MM.1S (cell line): ENCODE measurements at regions not wholly inside any gene's neighbourhood (a gene's known extent, or its start where the extent isn't known, plus 50 kb on each side); places are given as distances from the start of the nearest gene placed in this dataset.

Source experiments
- DNase-seq: peaks from one replicate; pipeline ENCODE4 v3.0.0-alpha.2; 2015
- H2AFZ ChIP-seq: fragments of 300-600 bp; sonication (generic); 2 replicates; pipeline ENCODE4 v1.6.0; 2016; ENCODE audit warnings: antibody characterized with exemption, low read length
- H3F3A ChIP-seq: fragments of 300-600 bp; sonication (generic); 2 replicates; pipeline ENCODE4 v1.6.1; 2016; ENCODE audit warnings: mild to moderate bottlenecking, antibody characterized with exemption, low read length, moderate library complexity, mixed read lengths; ENCODE audit not compliant: insufficient read depth
- H3K27ac ChIP-seq: fragments of 300-600 bp; sonication (generic); 2 replicates; pipeline ENCODE4 v1.5.1; 2016; ENCODE audit warnings: mild to moderate bottlenecking, low read length
- H3K27me3 ChIP-seq: fragments of 300-600 bp; sonication (generic); replicated peaks from 2 replicates; pipeline ENCODE4 v1.6.0; 2016; ENCODE audit warnings: low read length; ENCODE audit not compliant: insufficient read depth
- H3K36me3 ChIP-seq: fragments of 300-600 bp; sonication (generic); replicated peaks from 2 replicates; pipeline ENCODE4 v1.6.1; 2016; ENCODE audit warnings: mild to moderate bottlenecking, low read length, mixed read lengths; ENCODE audit not compliant: insufficient read depth
- H3K4me1 ChIP-seq: fragments of 300-600 bp; sonication (generic); 2 replicates; pipeline ENCODE4 v1.6.1; 2016; ENCODE audit warnings: low read length, mixed read lengths
- H3K4me2 ChIP-seq: fragments of 300-600 bp; sonication (generic); 2 replicates; pipeline ENCODE4 v1.6.0; 2016; ENCODE audit warnings: low read depth, low read length
- H3K4me3 ChIP-seq: fragments of 300-600 bp; sonication (generic); 2 replicates; pipeline ENCODE4 v1.5.1; 2016; ENCODE audit warnings: low read length, mixed read lengths
- H3K79me2 ChIP-seq: fragments of 300-600 bp; sonication (generic); 2 replicates; pipeline ENCODE4 v1.6.1; 2016; ENCODE audit warnings: mixed run types, low read length, mixed read lengths
- H3K9ac ChIP-seq: fragments of 300-600 bp; sonication (generic); 2 replicates; pipeline ENCODE4 v1.6.1; 2016; ENCODE audit warnings: low read length, mixed read lengths
- H3K9me2 ChIP-seq: fragments of 300-600 bp; sonication (generic); replicated peaks from 2 replicates; pipeline ENCODE4 v1.6.1; 2016; ENCODE audit warnings: mild to moderate bottlenecking, low read length, mixed read lengths; ENCODE audit not compliant: insufficient read depth
- H3K9me3 ChIP-seq: fragments of 300-600 bp; sonication (generic); replicated peaks from 2 replicates; pipeline ENCODE4 v1.6.1; 2016; ENCODE audit warnings: mild to moderate bottlenecking, low read length, mixed read lengths; ENCODE audit not compliant: insufficient read depth
- H4K20me1 ChIP-seq: fragments of 300-600 bp; sonication (generic); 2 replicates; pipeline ENCODE4 v1.6.1; 2016; ENCODE audit warnings: mild to moderate bottlenecking, low read length, moderate library complexity, mixed read lengths; ENCODE audit not compliant: insufficient read depth
- CTCF ChIP-seq: fragments of 300-600 bp; sonication (generic); IDR thresholded peaks from 2 replicates; pipeline ENCODE4 v1.5.1; 2016; ENCODE audit warnings: antibody characterized with exemption, low read length, mixed read lengths
- EZH2 ChIP-seq: fragments of 300-600 bp; sonication (generic); optimal IDR thresholded peaks from 2 replicates; pipeline ENCODE3; 2017; ENCODE audit warnings: low read depth, mild to moderate bottlenecking, antibody characterized with exemption, low read length, mixed read lengths
- EZH2phosphoT487 ChIP-seq: fragments of 300-600 bp; sonication (generic); IDR thresholded peaks from 2 replicates; pipeline ENCODE4 v1.6.1; 2018; ENCODE audit warnings: antibody characterized with exemption, low read length

GRCh38 chr4:135552131-135552530 is 1350.5 kb upstream of the PABPC4L start:
- no peak overlapping the region for H3K27ac ChIP-seq
- TF ChIP-seq EZH2phosphoT487 (no peak), CTCF (no peak), EZH2 (no peak)
- no peak overlapping the region for H3K4me2 ChIP-seq
- H3K9me2 ChIP-seq: no peaks in the 10 kb centered on the region
- H3K9me3 ChIP-seq: no peaks in the 10 kb centered on the region
- no peak overlapping the region for H3K4me3 ChIP-seq
- H3K36me3 ChIP-seq: no peaks in the 10 kb centered on the region
- no peaks in the 10 kb centered on the region for H3F3A ChIP-seq
- H3K79me2 ChIP-seq: no peaks in the 10 kb centered on the region
- H3K9ac ChIP-seq: no peak overlapping the region
- no peaks in the 10 kb centered on the region for H3K4me1 ChIP-seq
- no peak for DNase-seq
- H3K27me3 ChIP-seq: no peaks in the 10 kb centered on the region
- H2AFZ ChIP-seq: no peak overlapping the region
- H4K20me1 ChIP-seq: no peaks in the 10 kb centered on the region

GRCh38 chr4:135548711-135549110 is 1347.1 kb upstream of the PABPC4L start:
- Histone ChIP-seq H3K9me3 (no peaks in the 10 kb centered on the region), H3K9ac (no peak overlapping the region), H3K79me2 (no peaks in the 10 kb centered on the region), H3K4me1 (no peaks in the 10 kb centered on the region), H3K36me3 (no peaks in the 10 kb centered on the region), H3F3A (no peaks in the 10 kb centered on the region), H3K9me2 (no peaks in the 10 kb centered on the region), H3K4me2 (no peak overlapping the region), H3K27me3 (no peaks in the 10 kb centered on the region), H2AFZ (no peak overlapping the region), H4K20me1 (no peaks in the 10 kb centered on the region), H3K27ac (no peak overlapping the region), H3K4me3 (no peak overlapping the region)
- TF ChIP-seq EZH2phosphoT487 (no peak), EZH2 (no peak), CTCF (no peak)
- no peak for DNase-seq

GRCh38 chr4:135545616-135546317 is 1344.2 kb upstream of the PABPC4L start:
- no peaks in the 10 kb centered on the region for H3K4me1 ChIP-seq

More at GRCh38 chr4:135545616-135546317, 1344.2 kb upstream of the PABPC4L start:
- TF ChIP-seq CTCF: no peak
- TF ChIP-seq EZH2: no peak
- TF ChIP-seq EZH2phosphoT487: no peak
- Histone ChIP-seq H3K4me3 (no peak overlapping the region), H3K27ac (no peak overlapping the region), H2AFZ (no peak overlapping the region), H3K9ac (no peak overlapping the region), H3K79me2 (no peaks in the 10 kb centered on the region), H3K36me3 (no peaks in the 10 kb centered on the region), H3F3A (no peaks in the 10 kb centered on the region), H3K9me2 (no peaks in the 10 kb centered on the region), H3K27me3 (no peaks in the 10 kb centered on the region), H3K4me2 (no peak overlapping the region), H3K9me3 (no peaks in the 10 kb centered on the region), H4K20me1 (no peaks in the 10 kb centered on the region)
- no peak for DNase-seq
